ENCODE measurements at regions not wholly inside any gene's neighbourhood (a gene's known extent, or its start where the extent isn't known, plus 50 kb on each side); places are given as distances from the start of the nearest gene placed in this dataset.

DNA sequence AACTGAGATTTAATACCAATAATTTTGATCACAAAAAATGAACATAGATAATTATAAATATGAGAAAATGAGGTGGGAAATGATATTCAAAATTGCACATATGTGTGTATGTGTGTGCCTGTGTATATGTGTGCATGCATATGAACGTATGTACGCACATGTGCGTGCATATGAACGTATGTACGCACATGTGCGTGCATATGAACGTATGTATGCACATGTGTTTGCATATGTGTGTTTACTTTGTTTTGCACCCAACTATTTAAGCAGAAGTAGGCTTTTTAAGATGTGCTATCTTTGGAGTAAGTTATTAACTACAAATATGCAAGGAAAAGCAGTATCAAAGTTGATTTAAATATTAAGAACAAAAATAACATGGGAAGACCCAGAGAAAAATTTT, 484.3 kb downstream of the EPHA4 start:
- H3K4me2 ChIP-seq (ENCODE audit: low read length): no peak overlapping the region
- no peak overlapping the region for H3K27ac ChIP-seq (ENCODE audit: low read length)
- H3K36me3 ChIP-seq (ENCODE audit: low read depth, low read length): no peaks in the 10 kb centered on the region
- H3K9ac ChIP-seq (ENCODE audit: low read length): no peak overlapping the region
- H3K27me3 ChIP-seq (ENCODE audit: low read length): no peaks in the 10 kb centered on the region
- TF ChIP-seq EZH2phosphoT487 (IDR thresholded peaks at IDR 0.05; ENCODE audit: borderline replicate concordance, low read length): no peak
- TF ChIP-seq EZH2 (IDR thresholded peaks at IDR 0.05; ENCODE audit: low read length, unreplicated experiment): no peak
- TF ChIP-seq CTCF (conservative IDR thresholded peaks at IDR 0.05; ENCODE audit: low read depth, low read length): no peak
- H3K4me1 ChIP-seq (ENCODE audit: insufficient read depth, low read length): no peaks in the 10 kb centered on the region
- no peaks in the 10 kb centered on the region for H3K9me2 ChIP-seq (replicated peaks; ENCODE audit: low read length)
- no peaks in the 10 kb centered on the region for H3F3A ChIP-seq (ENCODE audit: low read length, unreplicated experiment)
- no peak overlapping the region for H2AFZ ChIP-seq (ENCODE audit: low read length)
- POLR2A ChIA-PET (ENCODE audit: unreplicated experiment): no interaction called here
- no peak for DNase-seq
- no peaks in the 10 kb centered on the region for H4K20me1 ChIP-seq (ENCODE audit: low read length)
- H3K9me3 ChIP-seq (ENCODE audit: low read length): no peaks in the 10 kb centered on the region
- BruUV-seq (replicated peaks): no TSS peak
- no peaks in the 10 kb centered on the region for H3K79me2 ChIP-seq (ENCODE audit: low read length)
- intact Hi-C loops (cut with micrococcal nuclease): no loop called here
- CTCF ChIA-PET: no interaction called here
- ATAC-seq: no peak
- H3K4me3 ChIP-seq (ENCODE audit: low read length): no peak overlapping the region

DNA sequence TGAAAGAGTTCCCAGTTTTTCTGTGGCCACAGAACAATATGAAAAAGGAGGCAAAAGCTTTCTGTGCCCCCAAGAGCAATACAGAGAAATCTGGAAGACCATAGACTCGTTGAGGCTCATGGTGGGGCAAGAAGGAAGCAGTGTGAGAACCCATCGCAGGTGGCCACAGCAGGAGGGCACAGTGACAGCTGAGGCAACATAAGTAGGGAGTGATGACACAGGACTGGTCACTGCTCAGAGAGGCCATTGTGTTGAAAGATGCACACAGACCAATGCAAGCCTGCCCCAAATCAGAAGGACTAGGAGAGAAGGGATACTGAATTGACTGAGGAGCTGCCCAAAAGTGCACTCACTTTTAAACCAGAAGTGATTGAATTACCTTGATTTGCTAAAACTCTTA, 483.6 kb downstream of the EPHA4 start:
- no peak for ATAC-seq
- TF ChIP-seq EZH2phosphoT487 (IDR thresholded peaks at IDR 0.05; ENCODE audit: borderline replicate concordance, low read length) (no peak), CTCF (conservative IDR thresholded peaks at IDR 0.05; ENCODE audit: low read depth, low read length) (no peak), EZH2 (IDR thresholded peaks at IDR 0.05; ENCODE audit: low read length, unreplicated experiment) (no peak)
- intact Hi-C loops (cut with micrococcal nuclease): no loop called here
- Histone ChIP-seq H3K4me3 (ENCODE audit: low read length) (no peak overlapping the region), H3K27me3 (ENCODE audit: low read length) (no peaks in the 10 kb centered on the region), H3K4me2 (ENCODE audit: low read length) (no peak overlapping the region), H3K9me2 (replicated peaks; ENCODE audit: low read length) (no peaks in the 10 kb centered on the region), H3K4me1 (ENCODE audit: insufficient read depth, low read length) (no peaks in the 10 kb centered on the region), H3K79me2 (ENCODE audit: low read length) (no peaks in the 10 kb centered on the region), H3K27ac (ENCODE audit: low read length) (no peak overlapping the region), H4K20me1 (ENCODE audit: low read length) (no peaks in the 10 kb centered on the region), H2AFZ (ENCODE audit: low read length) (no peak overlapping the region), H3K36me3 (ENCODE audit: low read depth, low read length) (no peaks in the 10 kb centered on the region), H3K9me3 (ENCODE audit: low read length) (no peaks in the 10 kb centered on the region), H3F3A (ENCODE audit: low read length, unreplicated experiment) (no peaks in the 10 kb centered on the region), H3K9ac (ENCODE audit: low read length) (no peak overlapping the region)
- CTCF ChIA-PET: no interaction called here
- DNase-seq: no peak
- no TSS peak for BruUV-seq (replicated peaks)
- POLR2A ChIA-PET (ENCODE audit: unreplicated experiment): no interaction called here

DNA sequence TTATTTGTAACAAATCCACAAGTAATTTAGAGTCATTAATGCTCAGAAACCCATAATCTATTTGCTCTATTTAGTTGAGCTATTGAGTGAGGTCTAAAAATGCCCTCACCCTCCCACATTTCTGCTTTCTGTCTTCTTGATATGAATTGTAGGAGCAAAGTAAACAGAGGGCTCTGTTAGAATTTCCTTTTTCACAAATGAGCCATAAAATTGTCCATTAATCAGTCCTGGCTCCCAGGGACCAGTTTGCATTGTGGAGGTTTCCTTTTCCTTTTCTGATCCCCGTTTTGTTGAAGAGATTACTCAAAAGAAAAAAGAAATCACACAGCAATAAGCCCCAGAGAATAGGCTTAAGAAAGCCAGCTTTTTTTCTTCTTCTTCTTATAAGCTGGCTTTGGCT, 476.7 kb downstream of the EPHA4 start:
- ChIA-PET POLR2A (ENCODE audit: unreplicated experiment) (no interaction called here), CTCF (no interaction called here)
- H3K27ac ChIP-seq (ENCODE audit: low read length): no peak overlapping the region
- TF ChIP-seq EZH2 (IDR thresholded peaks at IDR 0.05; ENCODE audit: low read length, unreplicated experiment) (no peak), CTCF (conservative IDR thresholded peaks at IDR 0.05; ENCODE audit: low read depth, low read length) (no peak), EZH2phosphoT487 (IDR thresholded peaks at IDR 0.05; ENCODE audit: borderline replicate concordance, low read length) (no peak)
- intact Hi-C loops (cut with micrococcal nuclease): no loop called here
- H2AFZ ChIP-seq (ENCODE audit: low read length): no peak overlapping the region
- H3F3A ChIP-seq (ENCODE audit: low read length, unreplicated experiment): no peaks in the 10 kb centered on the region
- no peak overlapping the region for H3K9ac ChIP-seq (ENCODE audit: low read length)
- no peaks in the 10 kb centered on the region for H3K79me2 ChIP-seq (ENCODE audit: low read length)
- ATAC-seq: no peak
- no peaks in the 10 kb centered on the region for H3K9me2 ChIP-seq (replicated peaks; ENCODE audit: low read length)
- peaks cover 19% of the 10 kb centered on the region for H3K4me1 ChIP-seq (ENCODE audit: insufficient read depth, low read length)
- no peaks in the 10 kb centered on the region for H3K27me3 ChIP-seq (ENCODE audit: low read length)
- no peaks in the 10 kb centered on the region for H4K20me1 ChIP-seq (ENCODE audit: low read length)
- H3K9me3 ChIP-seq (ENCODE audit: low read length): no peaks in the 10 kb centered on the region
- no peak overlapping the region for H3K4me3 ChIP-seq (ENCODE audit: low read length)
- H3K36me3 ChIP-seq (ENCODE audit: low read depth, low read length): no peaks in the 10 kb centered on the region
- no peak for DNase-seq
- BruUV-seq (replicated peaks): no TSS peak
- no peak overlapping the region for H3K4me2 ChIP-seq (ENCODE audit: low read length)
